ENCODE measurements at regions not wholly inside any gene's neighbourhood (a gene's known extent, or its start where the extent isn't known, plus 50 kb on each side); places are given as distances from the start of the nearest gene placed in this dataset.

- DNase-seq (ENCODE audit: low read depth in 2 of 2): no peak
These were observed 258.4 kb upstream of the SLC10A2 start for GRCh38 chr13:103324641-103325040.

GRCh38 chr13:103315711-103316110, 249.5 kb upstream of the SLC10A2 start:
- DNase-seq (ENCODE audit: low read depth in 2 of 2): no peak

DNA sequence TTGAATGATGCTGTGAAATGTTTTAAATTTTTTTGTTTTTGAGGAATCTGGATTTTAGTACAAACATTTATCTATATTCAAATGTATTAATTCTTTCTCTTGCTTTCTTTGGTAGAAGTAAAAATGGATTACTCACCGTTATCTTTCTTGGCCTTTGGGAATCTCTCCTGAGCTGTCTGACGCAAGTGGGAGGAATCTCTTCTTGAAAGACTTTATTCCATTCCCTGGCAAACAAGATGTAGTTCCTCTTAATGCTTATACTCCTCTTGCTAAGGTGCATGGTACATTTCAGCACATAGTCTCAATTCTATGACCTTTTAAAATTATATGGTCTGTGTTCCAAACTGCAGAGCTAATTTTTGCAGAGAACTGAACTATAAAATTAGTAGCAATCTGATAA, 246.2 kb upstream of the SLC10A2 start:
- DNase-seq (ENCODE audit: low read depth in 2 of 2): no peak

DNA sequence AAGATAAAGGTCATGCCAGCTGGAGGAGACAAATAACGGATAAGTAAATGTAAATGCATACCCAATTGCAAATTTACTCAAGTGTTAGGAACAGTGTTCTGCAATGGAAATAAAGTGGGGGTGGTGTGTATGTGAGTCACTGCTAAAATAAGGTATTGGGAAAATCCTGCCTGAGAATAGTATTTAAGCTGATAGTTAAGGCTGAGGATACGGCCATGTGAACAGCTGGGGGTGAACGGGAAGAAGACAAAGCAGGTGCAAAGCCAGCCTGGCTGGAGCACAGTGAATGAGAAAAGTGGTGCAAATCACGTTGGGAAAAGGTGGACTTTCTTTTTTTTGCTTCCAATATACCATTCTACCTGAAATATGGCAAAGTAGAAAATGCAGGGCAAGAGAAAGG, 242.4 kb upstream of the SLC10A2 start:
- no peak for DNase-seq (ENCODE audit: low read depth in 2 of 2)

GRCh38 chr13:103306163-103306562, 239.9 kb upstream of the SLC10A2 start:
- no peak for DNase-seq (ENCODE audit: low read depth in 2 of 2)

GRCh38 chr13:103303078-103303651, 236.9 kb upstream of the SLC10A2 start:
- DNase-seq (ENCODE audit: low read depth in 2 of 2): no peak

DNA sequence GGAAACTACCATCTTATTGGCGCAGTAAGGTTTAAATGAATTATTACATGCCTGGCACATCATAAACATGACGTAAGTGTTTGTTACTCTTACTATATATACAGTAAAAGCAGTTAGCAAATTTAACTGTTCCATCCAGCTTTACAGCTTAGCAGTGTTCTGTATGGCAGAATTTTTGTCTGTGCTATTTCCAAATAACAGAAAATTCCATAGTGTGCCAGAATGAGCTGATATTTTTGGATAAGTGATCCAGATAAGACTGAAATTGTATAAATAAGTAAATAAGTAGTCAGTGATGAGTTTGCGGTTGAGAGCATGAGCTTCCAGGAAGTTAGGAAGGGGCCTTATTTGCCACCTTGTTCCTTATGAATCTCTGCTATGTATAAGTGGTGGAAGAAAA, 236.5 kb upstream of the SLC10A2 start:
- DNase-seq (ENCODE audit: low read depth in 2 of 2): no peak

DNA sequence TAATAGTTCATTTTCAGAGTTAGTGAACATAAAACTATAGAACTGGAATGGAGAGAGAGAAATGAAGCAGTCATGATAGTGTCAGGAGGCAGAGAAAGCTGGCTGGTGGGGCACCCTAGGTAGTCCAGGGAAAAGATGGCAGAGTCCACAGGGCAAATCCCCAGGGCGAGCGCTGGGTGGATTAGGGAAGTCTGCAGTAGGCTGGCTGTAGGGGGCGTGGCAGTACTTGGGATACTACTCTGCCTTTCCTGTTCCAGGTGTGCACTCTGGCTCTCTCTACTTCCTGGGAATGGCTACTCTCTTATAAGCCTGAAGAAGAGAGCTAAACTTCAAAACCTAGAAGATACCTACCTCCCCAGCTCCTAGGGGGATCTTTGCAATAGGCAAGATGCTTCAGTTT, 232.9 kb upstream of the SLC10A2 start:
- DNase-seq (ENCODE audit: low read depth in 2 of 2): no peak

DNA sequence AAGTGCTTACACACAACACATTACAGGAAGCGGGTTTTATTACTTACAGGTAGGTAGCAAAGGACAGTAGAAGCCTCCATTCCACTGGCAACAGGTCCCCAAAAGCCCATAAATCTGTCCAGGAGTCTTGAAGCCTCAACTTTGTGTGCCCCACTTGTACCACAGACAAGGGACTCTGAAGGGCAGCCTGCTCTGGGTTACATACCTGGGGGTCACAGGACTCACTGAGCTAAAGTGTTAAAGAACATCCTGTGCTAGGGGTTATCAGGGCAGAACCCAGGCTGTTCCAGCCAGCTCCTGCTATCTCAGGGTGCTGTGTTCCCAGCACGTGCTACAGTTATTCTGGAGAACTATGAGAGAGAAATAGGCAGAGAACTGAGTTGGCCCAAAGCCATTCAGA, 230.9 kb upstream of the SLC10A2 start:
- no peak for DNase-seq (ENCODE audit: low read depth in 2 of 2)

- no peak for DNase-seq (ENCODE audit: low read depth in 2 of 2)
These were observed 225.8 kb upstream of the SLC10A2 start for GRCh38 chr13:103291798-103292572.

DNA sequence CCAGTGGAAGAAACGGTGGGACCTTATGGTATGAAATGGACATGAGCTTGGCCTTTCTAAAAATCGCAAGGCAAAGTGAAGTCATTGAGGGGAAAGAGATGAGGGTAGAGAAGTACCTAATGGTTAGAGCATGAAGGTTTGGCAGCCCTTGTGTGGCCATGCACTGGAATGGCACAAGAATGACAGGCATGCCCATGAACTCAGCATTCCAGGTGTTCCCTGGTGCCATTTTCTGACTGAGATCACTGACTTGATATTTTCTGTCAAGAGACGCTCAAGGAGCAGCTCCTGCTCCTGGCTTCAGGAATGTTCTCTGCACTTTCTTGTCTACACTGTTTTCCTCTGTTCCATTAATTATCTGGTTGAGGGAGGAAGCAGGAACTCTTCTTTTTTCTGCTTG, 225.0 kb upstream of the SLC10A2 start:
- no peak for DNase-seq (ENCODE audit: low read depth in 2 of 2)

GRCh38 chr13:103289681-103290080, 223.5 kb upstream of the SLC10A2 start:
- no peak for DNase-seq (ENCODE audit: low read depth in 2 of 2)

DNA sequence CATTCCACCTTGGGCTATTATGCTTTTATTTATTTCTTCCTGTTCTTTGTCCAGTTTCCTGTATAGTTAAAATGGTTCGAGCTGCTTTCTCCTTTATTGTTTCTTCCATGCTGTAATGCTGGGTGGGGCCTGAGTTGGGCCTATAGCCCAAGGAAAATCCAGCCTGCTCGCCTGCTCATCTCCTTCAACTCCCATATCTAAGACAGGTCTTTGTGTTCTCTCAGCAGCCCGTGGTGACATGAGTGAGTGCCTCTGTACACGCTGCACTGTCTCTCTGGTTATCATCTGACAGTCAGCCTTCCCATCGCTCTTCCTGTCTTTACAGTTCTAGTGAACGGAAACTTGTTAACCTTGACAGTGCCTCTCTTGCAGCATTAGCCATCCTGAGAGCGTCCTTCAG, 221.9 kb upstream of the SLC10A2 start:
- no peak for DNase-seq (ENCODE audit: low read depth in 2 of 2)

- no peak for DNase-seq (ENCODE audit: low read depth in 2 of 2)
These were observed 221.4 kb upstream of the SLC10A2 start for GRCh38 chr13:103287659-103288058.

- DNase-seq (ENCODE audit: low read depth in 2 of 2): no peak
These were observed 218.2 kb upstream of the SLC10A2 start for GRCh38 chr13:103284466-103284865.

DNA sequence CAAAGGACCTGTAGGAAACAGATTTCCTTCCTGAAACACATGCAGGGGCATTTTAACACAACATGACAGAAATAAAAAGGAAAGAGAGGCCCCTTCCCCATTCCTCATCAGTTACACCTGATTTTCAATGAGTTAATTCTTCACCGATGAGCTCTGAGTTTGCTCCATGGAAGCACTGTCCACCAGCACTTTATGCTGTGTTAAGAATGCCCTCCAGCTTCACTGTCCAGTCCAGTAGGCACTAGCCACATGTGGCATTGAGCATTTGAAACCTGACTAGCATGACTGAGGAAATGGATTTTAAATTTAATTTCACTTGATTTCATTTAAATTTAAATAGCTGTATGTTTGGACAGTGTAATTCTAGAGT, 217.2 kb upstream of the SLC10A2 start:
- DNase-seq (ENCODE audit: low read depth in 2 of 2): no peak

DNA sequence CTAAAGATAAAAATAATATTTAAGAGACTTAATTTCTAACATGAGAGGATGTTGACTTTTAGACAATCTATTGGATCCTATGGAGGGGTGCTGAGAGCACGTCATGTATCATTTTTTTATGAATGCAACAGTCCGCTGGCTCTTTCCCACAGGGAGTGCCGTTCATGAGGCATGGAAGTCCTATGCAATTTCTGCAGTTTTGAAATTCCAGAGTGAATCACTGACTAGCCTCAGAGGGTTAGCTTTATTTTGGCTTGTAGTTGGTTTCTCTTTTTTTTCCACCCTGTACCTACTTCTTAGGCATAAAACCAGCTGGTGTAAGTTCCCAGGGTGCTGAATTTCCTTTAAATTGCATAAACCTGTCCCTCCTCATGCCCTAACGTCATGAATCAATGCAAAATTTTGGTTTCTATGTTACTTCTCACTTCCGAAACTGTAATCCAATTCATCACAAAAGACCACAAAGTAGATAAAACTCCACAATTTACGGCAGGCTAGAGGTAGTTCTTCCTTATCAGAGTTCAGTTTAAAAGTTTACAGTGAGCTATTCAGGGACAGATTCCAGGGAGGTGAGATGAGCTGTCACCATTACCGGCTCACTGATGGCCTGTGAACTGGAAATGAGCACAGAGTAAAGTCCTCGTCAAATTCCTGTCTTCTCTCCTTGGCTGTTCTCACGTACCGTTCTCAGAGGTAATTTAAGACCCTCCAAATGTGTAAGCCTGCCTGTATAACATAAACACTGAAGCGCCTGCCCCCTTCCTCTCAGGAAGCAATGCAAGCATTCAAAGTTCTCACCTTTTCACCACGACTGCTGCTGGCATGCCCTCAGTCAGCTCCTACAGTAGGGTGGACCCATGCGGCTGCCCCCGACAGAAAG, 216.6 kb upstream of the SLC10A2 start:
- DNase-seq (ENCODE audit: low read depth in 2 of 2): no peak

DNA sequence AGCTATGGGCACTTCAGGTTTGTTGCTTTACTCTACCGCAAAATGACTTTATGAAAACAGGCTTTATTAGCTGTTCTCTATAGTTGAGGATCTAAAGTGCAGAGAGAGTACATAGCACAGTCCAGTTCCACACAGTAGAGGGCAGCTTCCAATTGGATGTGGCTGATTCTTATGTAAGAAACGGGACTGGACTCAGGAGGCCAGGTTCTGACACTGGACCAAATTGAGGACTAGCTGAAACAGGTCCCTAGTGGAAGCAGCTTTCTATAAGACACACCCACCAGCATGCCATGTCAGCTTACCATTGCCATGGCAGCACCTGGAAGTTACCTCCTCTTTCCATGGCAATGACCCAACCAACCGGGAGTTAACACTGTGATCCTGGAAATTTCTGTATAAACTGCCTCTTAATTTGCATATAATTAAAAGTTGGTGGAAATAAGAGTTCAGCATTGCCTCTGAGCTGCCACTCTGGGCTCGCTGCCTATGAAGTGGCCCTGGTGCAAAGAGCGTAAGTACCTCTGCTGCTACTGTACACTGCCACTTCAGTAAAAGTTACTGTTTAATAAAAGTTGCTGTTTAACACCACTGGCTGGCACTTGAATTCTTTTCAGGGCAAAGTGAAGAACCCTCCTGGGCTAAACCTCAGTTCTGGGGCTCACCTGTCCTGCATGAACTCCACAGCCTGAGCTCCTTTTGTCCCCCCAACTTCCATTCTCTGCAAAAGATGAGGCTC, 211.9 kb upstream of the SLC10A2 start:
- no peak for DNase-seq (ENCODE audit: low read depth in 2 of 2)

GRCh38 chr13:103276775-103277498, 210.7 kb upstream of the SLC10A2 start:
- DNase-seq (ENCODE audit: low read depth in 2 of 2): no peak

- DNase-seq (ENCODE audit: low read depth in 2 of 2): no peak
These were observed 209.5 kb upstream of the SLC10A2 start for GRCh38 chr13:103275722-103276121.

DNA sequence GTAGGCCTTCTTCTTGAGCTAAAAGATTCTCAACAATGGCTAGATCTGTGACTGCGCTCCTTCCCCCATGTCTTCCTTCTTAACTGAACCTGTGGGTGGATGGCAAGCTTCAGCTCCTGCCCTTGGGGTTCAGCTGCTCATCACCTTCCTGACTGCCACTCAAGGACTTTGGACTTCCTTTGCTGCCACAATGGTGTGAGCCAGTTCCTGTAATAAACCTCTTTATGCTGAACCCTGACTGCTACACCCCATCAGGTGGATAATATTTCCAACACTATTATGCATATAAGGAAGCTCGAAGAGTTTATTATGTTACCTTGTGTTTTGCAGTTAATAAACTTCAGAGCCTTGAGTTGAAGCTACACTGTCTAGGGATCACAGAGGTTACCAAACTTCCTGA, 208.9 kb upstream of the SLC10A2 start:
- no peak for DNase-seq (ENCODE audit: low read depth in 2 of 2)
